Neural cell (in vitro differentiated cells): ENCODE measurements at regions not wholly inside any gene's neighbourhood (a gene's known extent, or its start where the extent isn't known, plus 50 kb on each side); places are given as distances from the start of the nearest gene placed in this dataset.

Source experiments
- H2AFZ ChIP-seq: fragments of 200-600, 300-800 bp; sonication (generic), shearing (Covaris generic); 2 replicates; pipeline ENCODE4 v1.6.0; 2014; ENCODE audit warnings: low read depth, mild to moderate bottlenecking, antibody characterized with exemption, low read length, moderate library complexity
- H3F3A ChIP-seq: fragments of 200-600 bp; shearing (Covaris generic); 2 replicates; pipeline ENCODE4 v1.6.1; 2016; ENCODE audit warnings: mild to moderate bottlenecking, moderate library complexity, mixed read lengths, antibody characterized with exemption, low read length; ENCODE audit not compliant: insufficient read depth, poor library complexity, severe bottlenecking
- H3K27ac ChIP-seq: fragments of 200-600, 300-800 bp; sonication (generic), shearing (Covaris generic); 2 replicates; pipeline ENCODE4 v1.5.1; 2014; ENCODE audit warnings: mild to moderate bottlenecking, low read length, moderate library complexity
- H3K27me3 ChIP-seq: fragments of 300-800, 200-600 bp; sonication (generic), shearing (Covaris generic); 2 replicates; pipeline ENCODE4 v1.6.0; 2014; ENCODE audit warnings: mild to moderate bottlenecking, low read depth, low read length, moderate library complexity; ENCODE audit not compliant: insufficient read depth
- H3K36me3 ChIP-seq: fragments of 300-800, 200-600 bp; sonication (generic), shearing (Covaris generic); 2 replicates; pipeline ENCODE4 v1.5.1; 2014; ENCODE audit warnings: mild to moderate bottlenecking, antibody characterized with exemption, low read length, moderate library complexity; ENCODE audit not compliant: insufficient read depth
- H3K4me2 ChIP-seq: fragments of 300-800, 200-600 bp; sonication (generic), shearing (Covaris generic); 2 replicates; pipeline ENCODE4 v1.6.0; 2014; ENCODE audit warnings: mild to moderate bottlenecking, low read length
- H3K4me3 ChIP-seq: fragments of 300-800, 200-600 bp; sonication (generic), shearing (Covaris generic); 2 replicates; pipeline ENCODE4 v1.5.1; 2014; ENCODE audit warnings: mild to moderate bottlenecking, low read length, moderate library complexity
- H3K79me2 ChIP-seq: fragments of 200-600 bp; shearing (Covaris generic); replicated peaks from 2 replicates; pipeline ENCODE4 v1.6.0; 2014; ENCODE audit warnings: mild to moderate bottlenecking, low read length, moderate library complexity; ENCODE audit not compliant: insufficient read depth
- H3K9ac ChIP-seq: fragments of 300-800, 200-600 bp; sonication (generic), shearing (Covaris generic); 2 replicates; pipeline ENCODE4 v1.6.1; 2016; ENCODE audit warnings: mild to moderate bottlenecking, low read length, mixed read lengths
- H3K9me2 ChIP-seq: fragments of 200-600 bp; shearing (Covaris generic); 2 replicates; pipeline ENCODE4 v1.6.1; 2016; ENCODE audit warnings: mild to moderate bottlenecking, low read length, mixed read lengths; ENCODE audit not compliant: insufficient read depth
- H3K9me3 ChIP-seq: fragments of 200-600, 300-800 bp; sonication (generic), shearing (Covaris generic); 2 replicates; pipeline ENCODE4 v1.6.1; 2016; ENCODE audit warnings: mild to moderate bottlenecking, mixed run types, low read length, moderate library complexity, mixed read lengths
- H4K20me1 ChIP-seq: fragments of 200-600 bp; shearing (Covaris generic); 2 replicates; pipeline ENCODE4 v1.6.1; 2016; ENCODE audit warnings: mild to moderate bottlenecking, mixed run types; ENCODE audit not compliant: insufficient read depth
- CTCF ChIP-seq: fragments of 450-650 bp; IDR thresholded peaks from 2 replicates; pipeline ENCODE4 v1.5.1; 2014; ENCODE audit warnings: antibody characterized with exemption, mild to moderate bottlenecking, moderate library complexity; ENCODE audit not compliant: poor library complexity, severe bottlenecking
- EP300 ChIP-seq: fragments of 450-650 bp; conservative IDR thresholded peaks from 2 replicates; pipeline ENCODE4 v1.6.1; 2014; ENCODE audit warnings: antibody characterized with exemption, mild to moderate bottlenecking, moderate library complexity; ENCODE audit not compliant: poor library complexity, severe bottlenecking
- EZH2 ChIP-seq: fragments of 200-600, 300-800 bp; shearing (Covaris generic), sonication (generic); IDR thresholded peaks from 2 replicates; pipeline ENCODE4 v1.6.1; 2014; ENCODE audit warnings: antibody characterized with exemption, low read length, borderline replicate concordance, mild to moderate bottlenecking; ENCODE audit not compliant: insufficient read depth, poor library complexity, severe bottlenecking
- MXI1 ChIP-seq: fragments of 450-650 bp; conservative IDR thresholded peaks from 2 replicates; pipeline ENCODE4 v1.6.1; 2014; ENCODE audit warnings: antibody characterized with exemption, mild to moderate bottlenecking; ENCODE audit not compliant: poor library complexity, severe bottlenecking
- POLR2AphosphoS5 ChIP-seq: IDR thresholded peaks from 2 replicates; pipeline ENCODE4 v1.6.1; 2012
- RAD21 ChIP-seq: fragments of 450-650 bp; conservative IDR thresholded peaks from 2 replicates; pipeline ENCODE4 v1.6.1; 2014; ENCODE audit warnings: antibody characterized with exemption, mild to moderate bottlenecking, moderate library complexity
- REST ChIP-seq: IDR thresholded peaks from 2 replicates; pipeline ENCODE4 v1.6.1; 2012; ENCODE audit warnings: borderline replicate concordance
- SMC3 ChIP-seq: fragments of 450-650 bp; conservative IDR thresholded peaks from 2 replicates; pipeline ENCODE4 v1.6.1; 2014; ENCODE audit warnings: antibody characterized with exemption, mild to moderate bottlenecking, moderate library complexity; ENCODE audit not compliant: poor library complexity
- TAF1 ChIP-seq: IDR thresholded peaks from 2 replicates; pipeline ENCODE4 v1.6.1; 2012; ENCODE audit warnings: low read depth

GRCh38 chr5:68415177-68416085, 199.9 kb downstream of the PIK3R1 start:
- Histone ChIP-seq H3K9me3 (no peaks in the 10 kb centered on the region), H4K20me1 (no peaks in the 10 kb centered on the region), H3K36me3 (no peaks in the 10 kb centered on the region), H3K4me2 (no peak overlapping the region), H2AFZ (no peak overlapping the region), H3F3A (peaks cover under 1% of the 10 kb centered on the region), H3K27ac (no peak overlapping the region), H3K79me2 (no peaks in the 10 kb centered on the region), H3K4me3 (no peak overlapping the region), H3K9ac (no peak overlapping the region), H3K9me2 (no peaks in the 10 kb centered on the region), H3K27me3 (no peaks in the 10 kb centered on the region)
- TF ChIP-seq POLR2AphosphoS5 (no peak), EP300 (no peak), EZH2 (no peak), SMC3 (no peak), CTCF (no peak), MXI1 (no peak), RAD21 (no peak), TAF1 (no peak), REST (no peak)

- H3F3A ChIP-seq, result no peaks in the 10 kb centered on the region
- no peaks in the 10 kb centered on the region for H3K27me3 ChIP-seq
- H3K79me2 ChIP-seq, result no peaks in the 10 kb centered on the region
- TF ChIP-seq CTCF, result no peak
- no peak for TF ChIP-seq EP300
- no peak for TF ChIP-seq EZH2
- TF ChIP-seq RAD21, result no peak
- TF ChIP-seq POLR2AphosphoS5, result no peak
- no peaks in the 10 kb centered on the region for H3K9me3 ChIP-seq
- no peak overlapping the region for H3K4me2 ChIP-seq
- no peak overlapping the region for H3K4me3 ChIP-seq
- no peak overlapping the region for H2AFZ ChIP-seq
- H4K20me1 ChIP-seq, result no peaks in the 10 kb centered on the region
- H3K9ac ChIP-seq, result no peak overlapping the region
- H3K9me2 ChIP-seq, result no peaks in the 10 kb centered on the region
- no peaks in the 10 kb centered on the region for H3K36me3 ChIP-seq
- H3K27ac ChIP-seq, result no peak overlapping the region
These were observed 201.2 kb downstream of the PIK3R1 start for GRCh38 chr5:68416714-68417113.
